GM18499 (cell line): ENCODE measurements at regions not wholly inside any gene's neighbourhood (a gene's known extent, or its start where the extent isn't known, plus 50 kb on each side); places are given as distances from the start of the nearest gene placed in this dataset.
"Not testable (repeated sequence)": the region's sequence is repeated elsewhere in the genome, so short reads cannot be mapped to it uniquely, and the experiment has no call there.

Experiments used
- ATAC-seq: cut with Tn5 transposase; IDR thresholded peaks from one replicate; pipeline ENCODE4 v1.9.1; 2021; ENCODE audit warnings: moderate number of reproducible peaks; ENCODE audit not compliant: insufficient read depth, unreplicated experiment

GRCh38 chr3:81199587-81199986, 561.9 kb downstream of the GBE1 start:
- ATAC-seq, result no peak

GRCh38 chr3:81198756-81199155, 562.7 kb downstream of the GBE1 start:
- ATAC-seq, result no peak

GRCh38 chr3:81198216-81198615, 563.2 kb downstream of the GBE1 start:
- no peak for ATAC-seq

GRCh38 chr3:81197386-81197785, 564.1 kb downstream of the GBE1 start:
- no peak for ATAC-seq

- no peak for ATAC-seq
These were observed 566.0 kb downstream of the GBE1 start for GRCh38 chr3:81195478-81195877.

- no peak for ATAC-seq
These were observed 575.0 kb downstream of the GBE1 start for GRCh38 chr3:81186412-81186811.

GRCh38 chr3:81182086-81182875, 579.2 kb downstream of the GBE1 start:
- ATAC-seq, result not testable (repeated sequence)

- no peak for ATAC-seq
These were observed 587.9 kb downstream of the GBE1 start for GRCh38 chr3:81173514-81173913.

GRCh38 chr3:81170298-81170697, 591.1 kb downstream of the GBE1 start:
- ATAC-seq, result no peak

- ATAC-seq, result no peak
These were observed 596.6 kb downstream of the GBE1 start for GRCh38 chr3:81164806-81165205.

GRCh38 chr3:81161851-81162250, 599.6 kb downstream of the GBE1 start:
- no peak for ATAC-seq

GRCh38 chr3:81161100-81161499, 600.3 kb downstream of the GBE1 start:
- ATAC-seq, result no peak

- no peak for ATAC-seq
These were observed 606.8 kb downstream of the GBE1 start for GRCh38 chr3:81154611-81155143.

GRCh38 chr3:81152156-81152555, 609.3 kb downstream of the GBE1 start:
- no peak for ATAC-seq

- no peak for ATAC-seq
These were observed 628.5 kb downstream of the GBE1 start for GRCh38 chr3:81132995-81133394.

GRCh38 chr3:81105789-81106488, 655.5 kb downstream of the GBE1 start:
- no peak for ATAC-seq

- no peak for ATAC-seq
These were observed 656.2 kb downstream of the GBE1 start for GRCh38 chr3:81105206-81105605.

- ATAC-seq, result no peak
These were observed 663.6 kb downstream of the GBE1 start for GRCh38 chr3:81097889-81098288.

GRCh38 chr3:81095956-81096355, 665.5 kb downstream of the GBE1 start:
- no peak for ATAC-seq

- ATAC-seq, result no peak
These were observed 666.5 kb downstream of the GBE1 start for GRCh38 chr3:81094986-81095385.

GRCh38 chr3:81087607-81088006, 673.8 kb downstream of the GBE1 start:
- ATAC-seq, result no peak

- ATAC-seq, result no peak
These were observed 675.1 kb downstream of the GBE1 start for GRCh38 chr3:81086348-81086747.
